NT2/D1 (cell line): ENCODE measurements at regions not wholly inside any gene's neighbourhood (a gene's known extent, or its start where the extent isn't known, plus 50 kb on each side); places are given as distances from the start of the nearest gene placed in this dataset.
"Not testable (repeated sequence)": the region's sequence is repeated elsewhere in the genome, so short reads cannot be mapped to it uniquely, and the experiment has no call there.

ENCODE experiments used
- SUZ12 ChIP-seq: IDR thresholded peaks from 2 replicates; pipeline ENCODE4 v1.6.1; 2011; ENCODE audit not compliant: insufficient read length, insufficient read depth; ENCODE audit errors: extremely low read depth
- YY1 ChIP-seq: IDR thresholded peaks from 2 replicates; pipeline ENCODE4 v1.6.1; 2011; ENCODE audit not compliant: insufficient read length, insufficient read depth
- ZNF274 ChIP-seq: IDR thresholded peaks from 2 replicates; pipeline ENCODE4 v1.6.1; 2011; ENCODE audit warnings: mild to moderate bottlenecking, low read depth, low read length

DNA sequence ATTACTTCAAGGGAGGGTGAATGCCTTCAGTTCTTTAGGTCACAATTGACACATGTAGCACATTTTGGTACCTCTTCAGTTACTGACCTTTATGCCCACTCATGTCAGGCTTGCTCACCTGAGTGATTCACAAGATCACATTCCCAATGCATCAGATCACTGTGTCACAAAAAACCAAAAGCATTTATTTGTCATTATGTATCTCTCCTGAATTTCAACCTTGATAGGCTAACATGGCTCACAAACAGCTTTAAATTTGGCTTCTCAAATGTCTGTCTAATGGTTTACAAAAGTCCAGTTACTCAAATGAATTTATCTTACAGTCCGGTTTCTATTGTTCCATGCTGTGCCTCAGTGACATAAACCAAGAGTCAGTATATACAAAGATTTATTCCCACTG is 141.4 kb downstream of the PPIAL4G start:
- not testable (repeated sequence) for TF ChIP-seq YY1, SUZ12, ZNF274
